K562 (cell line): ENCODE measurements at regions not wholly inside any gene's neighbourhood (a gene's known extent, or its start where the extent isn't known, plus 50 kb on each side); places are given as distances from the start of the nearest gene placed in this dataset.

Source experiments
- CXXC5 ChIP-seq: fragments of 250-450 bp; sonication (Bioruptor Pico); IDR thresholded peaks from 2 replicates; pipeline ENCODE4 v1.8.0; 2022; ENCODE audit warnings: inconsistent platforms, mild to moderate bottlenecking, moderate library complexity
- EWSR1 ChIP-seq: fragments of 450-650 bp; IDR thresholded peaks from 2 replicates; pipeline ENCODE4 v1.6.1; 2018; ENCODE audit warnings: borderline replicate concordance, mild to moderate bottlenecking, low read depth, moderate library complexity; ENCODE audit not compliant: partially characterized antibody
- HNRNPL ChIP-seq: fragments of 200-400 bp; formaldehyde crosslinking; IDR thresholded peaks from 2 replicates; pipeline ENCODE4 v1.6.1; 2017; ENCODE audit warnings: low read depth, mild to moderate bottlenecking, low read length
- KAT8 ChIP-seq: fragments of 450-650 bp; IDR thresholded peaks from 2 replicates; pipeline ENCODE4 v1.6.1; 2016; ENCODE audit warnings: low read depth, mild to moderate bottlenecking
- MEIS2 ChIP-seq: fragments of 450-650 bp; IDR thresholded peaks from 2 replicates; pipeline ENCODE4 v1.6.1; 2014; ENCODE audit warnings: mild to moderate bottlenecking; ENCODE audit not compliant: partially characterized antibody
- POLR2H ChIP-seq: IDR thresholded peaks from 2 replicates; pipeline ENCODE4 v1.6.1; 2016; ENCODE audit warnings: missing genetic modification characterization, low read depth, mild to moderate bottlenecking, control low read depth, missing compliant biosample characterization, moderate library complexity
- RNF2 ChIP-seq: sonication (generic); IDR thresholded peaks from 2 replicates; pipeline ENCODE4 v1.6.1; 2016
- TF ChIP-seq, protein P1 (sequence below), 2 experiments: IDR thresholded peaks in 1 of 2; conservative IDR thresholded peaks in 1 of 2; 2 replicates each; pipeline ENCODE4 v1.6.1; 2016; ENCODE audit warnings: low read depth in 2 of 2, mild to moderate bottlenecking in 1 of 2, missing compliant biosample characterization in 1 of 2, missing genetic modification characterization in 1 of 2, moderate library complexity in 1 of 2

DNA sequence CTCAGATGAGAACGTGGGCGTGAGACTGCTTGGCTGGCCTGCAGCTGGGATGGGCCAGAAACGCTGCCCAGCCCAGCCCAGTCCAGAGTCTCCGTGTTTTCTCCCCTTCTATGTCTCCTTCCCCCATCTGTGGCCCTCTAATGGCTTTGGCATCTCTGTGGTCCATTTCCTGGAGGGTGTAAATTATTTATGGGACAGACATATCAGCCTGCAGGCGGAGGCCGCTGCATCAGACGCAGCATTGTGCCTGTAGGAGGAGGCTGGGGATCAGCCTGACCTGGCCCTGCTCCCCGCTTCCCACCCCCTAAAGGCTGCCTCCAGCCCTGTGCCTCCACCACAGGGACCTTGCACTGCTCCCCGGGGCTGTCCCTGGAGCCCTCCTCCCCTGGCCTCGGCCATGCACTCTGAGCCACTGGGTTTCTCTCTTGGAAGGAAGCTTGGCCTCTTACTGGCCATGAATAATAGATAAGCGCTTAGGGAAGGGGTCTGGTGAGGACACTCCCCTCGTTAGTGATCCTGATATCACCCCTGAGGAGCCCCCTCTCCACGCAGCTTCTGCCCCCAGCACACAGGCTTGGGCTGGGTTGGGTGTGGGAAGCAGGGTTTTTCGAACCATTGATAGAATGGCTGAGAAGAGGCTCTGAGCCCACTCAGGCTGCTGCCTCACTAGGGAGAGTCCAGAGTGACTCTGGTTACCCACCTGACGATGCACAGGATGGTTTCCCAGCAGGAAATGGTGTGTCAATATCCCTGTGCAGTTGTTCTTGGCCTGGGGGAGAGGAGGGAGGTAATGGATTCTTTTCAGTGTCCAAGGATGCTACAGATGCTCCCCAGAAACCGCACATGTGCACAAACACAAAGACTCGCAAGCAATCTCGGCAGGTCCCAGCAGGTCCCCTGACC is 185.5 kb downstream of the MYCN start (continued):
- TF ChIP-seq POLR2H (tag) (no peak), CXXC5 (CRISPR knock-in tag) (no peak), RNF2 (no peak), HNRNPL (no peak), EWSR1 (no peak), MEIS2 (no peak), KAT8 (no peak)
- TF ChIP-seq, protein P1, sequence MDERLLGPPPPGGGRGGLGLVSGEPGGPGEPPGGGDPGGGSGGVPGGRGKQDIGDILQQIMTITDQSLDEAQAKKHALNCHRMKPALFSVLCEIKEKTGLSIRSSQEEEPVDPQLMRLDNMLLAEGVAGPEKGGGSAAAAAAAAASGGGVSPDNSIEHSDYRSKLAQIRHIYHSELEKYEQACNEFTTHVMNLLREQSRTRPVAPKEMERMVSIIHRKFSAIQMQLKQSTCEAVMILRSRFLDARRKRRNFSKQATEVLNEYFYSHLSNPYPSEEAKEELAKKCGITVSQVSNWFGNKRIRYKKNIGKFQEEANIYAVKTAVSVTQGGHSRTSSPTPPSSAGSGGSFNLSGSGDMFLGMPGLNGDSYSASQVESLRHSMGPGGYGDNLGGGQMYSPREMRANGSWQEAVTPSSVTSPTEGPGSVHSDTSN (CRISPR knock-in tag; IDR thresholded peaks at IDR 0.05; ENCODE audit: low read depth) = no peak
- TF ChIP-seq, protein P1 (tag; conservative IDR thresholded peaks at IDR 0.05; ENCODE audit: low read depth) = no peak
